NCI-H82 (cell line): ENCODE measurements at regions not wholly inside any gene's neighbourhood (a gene's known extent, or its start where the extent isn't known, plus 50 kb on each side); places are given as distances from the start of the nearest gene placed in this dataset.

Experiments used
- DNase-seq: peaks from one replicate; lab custom pipeline; 2025; lab: John Stamatoyannopoulos, UW

GRCh38 chr2:161571051-161571429 lies 53.2 kb upstream of the SLC4A10 start:
- no peak for DNase-seq
